ENCODE measurements at regions not wholly inside any gene's neighbourhood (a gene's known extent, or its start where the extent isn't known, plus 50 kb on each side); places are given as distances from the start of the nearest gene placed in this dataset.

GRCh38 chr1:170376801-170377385, 155.1 kb upstream of the GORAB start:
- no peak for TF ChIP-seq CTCF (IDR thresholded peaks at IDR 0.05; ENCODE audit: low read depth, low read length)
- H3K4me3 ChIP-seq (replicated peaks in 1 of 2; ENCODE audit: low read depth in 2 of 2, low read length in 2 of 2), result no peak overlapping the region
- no peak for DNase-seq (ENCODE audit: low read depth in 2 of 2)

GRCh38 chr1:170377440-170377839, 154.5 kb upstream of the GORAB start:
- H3K4me3 ChIP-seq (replicated peaks in 1 of 2; ENCODE audit: low read depth in 2 of 2, low read length in 2 of 2), result no peak overlapping the region
- TF ChIP-seq CTCF (IDR thresholded peaks at IDR 0.05; ENCODE audit: low read depth, low read length), result no peak

GRCh38 chr1:170377896-170378634, 153.9 kb upstream of the GORAB start:
- TF ChIP-seq CTCF (IDR thresholded peaks at IDR 0.05; ENCODE audit: low read depth, low read length), result no peak
- peak; percentile 12 to 58 for DNase-seq (ENCODE audit: low read depth in 2 of 2)
- no peak overlapping the region for H3K4me3 ChIP-seq (replicated peaks in 1 of 2; ENCODE audit: low read depth in 2 of 2, low read length in 2 of 2)

More at GRCh38 chr1:170377440-170377839, 154.5 kb upstream of the GORAB start:
- no peak for DNase-seq (ENCODE audit: low read depth in 2 of 2)

- no peak for DNase-seq (ENCODE audit: low read depth in 2 of 2)
- TF ChIP-seq CTCF (IDR thresholded peaks at IDR 0.05; ENCODE audit: low read depth, low read length), result no peak
These were observed 146.2 kb upstream of the GORAB start for GRCh38 chr1:170385750-170386149.

GRCh38 chr1:170388489-170388888, 143.5 kb upstream of the GORAB start:
- no peak overlapping the region for H3K4me3 ChIP-seq (replicated peaks in 1 of 2; ENCODE audit: low read depth in 2 of 2, low read length in 2 of 2)
- TF ChIP-seq CTCF (IDR thresholded peaks at IDR 0.05; ENCODE audit: low read depth, low read length), result no peak
- no peak for DNase-seq (ENCODE audit: low read depth in 2 of 2)

More at GRCh38 chr1:170385750-170386149, 146.2 kb upstream of the GORAB start:
- H3K4me3 ChIP-seq (replicated peaks in 1 of 2; ENCODE audit: low read depth in 2 of 2, low read length in 2 of 2), result no peak overlapping the region

- DNase-seq (ENCODE audit: low read depth in 2 of 2), result no peak
- no peak for TF ChIP-seq CTCF (IDR thresholded peaks at IDR 0.05; ENCODE audit: low read depth, low read length)
- H3K4me3 ChIP-seq (replicated peaks in 1 of 2; ENCODE audit: low read depth in 2 of 2, low read length in 2 of 2), result no peak overlapping the region
These were observed 136.8 kb upstream of the GORAB start for GRCh38 chr1:170395149-170395548.
